Body of pancreas (tissue), 4 donors: ENCODE measurements at regions not wholly inside any gene's neighbourhood (a gene's known extent, or its start where the extent isn't known, plus 50 kb on each side); places are given as distances from the start of the nearest gene placed in this dataset.

Experiments used
- POLR2A ChIP-seq, 3 donors: fragments of 450-650 bp; IDR thresholded peaks; one replicate each; pipeline ENCODE4 v1.6.1; 2016; ENCODE audit warnings: antibody characterized with exemption in 3 of 3, mild to moderate bottlenecking in 2 of 3
- TF ChIP-seq, protein P1 (sequence below), 7 experiments: fragments of 450-650 bp in 4 of 7; fragments of 200-600 bp in 3 of 7; sonication (generic) in 3 of 7; IDR thresholded peaks; one replicate each; pipeline ENCODE4 v1.5.1; 2016 to 2019; ENCODE audit warnings: antibody characterized with exemption in 7 of 7

DNA sequence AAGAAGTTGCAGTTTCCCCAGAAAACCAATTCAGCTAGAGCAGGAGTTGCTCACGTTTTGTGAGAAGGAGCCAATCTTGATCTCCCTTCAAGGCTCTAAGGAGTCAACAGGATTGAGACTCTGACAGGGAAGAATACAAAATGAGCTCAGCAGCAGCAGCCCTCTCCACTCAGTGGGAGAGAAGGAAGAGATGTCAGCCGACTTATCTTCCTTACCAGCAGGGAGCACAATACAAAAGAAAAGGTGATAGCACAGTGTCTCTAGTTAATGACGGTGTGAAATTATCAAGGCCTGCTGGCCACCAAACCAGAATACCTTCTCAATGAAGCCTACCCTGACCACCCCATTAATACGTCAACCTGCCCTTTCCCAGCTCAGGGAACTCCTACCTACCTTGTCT, 223.6 kb upstream of the TMPO start:
- TF ChIP-seq POLR2A (IDR thresholded peaks at IDR 0.05): no peak
- TF ChIP-seq, protein P1, sequence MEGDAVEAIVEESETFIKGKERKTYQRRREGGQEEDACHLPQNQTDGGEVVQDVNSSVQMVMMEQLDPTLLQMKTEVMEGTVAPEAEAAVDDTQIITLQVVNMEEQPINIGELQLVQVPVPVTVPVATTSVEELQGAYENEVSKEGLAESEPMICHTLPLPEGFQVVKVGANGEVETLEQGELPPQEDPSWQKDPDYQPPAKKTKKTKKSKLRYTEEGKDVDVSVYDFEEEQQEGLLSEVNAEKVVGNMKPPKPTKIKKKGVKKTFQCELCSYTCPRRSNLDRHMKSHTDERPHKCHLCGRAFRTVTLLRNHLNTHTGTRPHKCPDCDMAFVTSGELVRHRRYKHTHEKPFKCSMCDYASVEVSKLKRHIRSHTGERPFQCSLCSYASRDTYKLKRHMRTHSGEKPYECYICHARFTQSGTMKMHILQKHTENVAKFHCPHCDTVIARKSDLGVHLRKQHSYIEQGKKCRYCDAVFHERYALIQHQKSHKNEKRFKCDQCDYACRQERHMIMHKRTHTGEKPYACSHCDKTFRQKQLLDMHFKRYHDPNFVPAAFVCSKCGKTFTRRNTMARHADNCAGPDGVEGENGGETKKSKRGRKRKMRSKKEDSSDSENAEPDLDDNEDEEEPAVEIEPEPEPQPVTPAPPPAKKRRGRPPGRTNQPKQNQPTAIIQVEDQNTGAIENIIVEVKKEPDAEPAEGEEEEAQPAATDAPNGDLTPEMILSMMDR (IDR thresholded peaks at IDR 0.05): no peak
